ENCODE measurements at regions not wholly inside any gene's neighbourhood (a gene's known extent, or its start where the extent isn't known, plus 50 kb on each side); places are given as distances from the start of the nearest gene placed in this dataset.
A peak's percentile ranks its signal among the peaks of the same experiment; 100 is the strongest.
"Not testable (repeated sequence)": the region's sequence is repeated elsewhere in the genome, so short reads cannot be mapped to it uniquely, and the experiment has no call there.

GRCh38 chr20:36082315-36082915 lies 72.1 kb upstream of the EPB41L1 start:
- WGBS, 2 donors, result 86 to 91% methylated on average over 7 of the region's 7 CpGs
- DNase-seq (no peak), ATAC-seq (ENCODE audit: low FRiP score) (no peak)
- Histone ChIP-seq H3K4me3 (ENCODE audit: low read length in 2 of 2) (no peak overlapping the region), H3K27me3 (ENCODE audit: control insufficient read depth in 1 of 2, insufficient read depth in 2 of 2, low read length in 1 of 2) (no peaks in the 10 kb centered on the region), H3K9me3 (ENCODE audit: control insufficient read depth, low read length) (peaks cover 1% of the 10 kb centered on the region), H3K4me1 (ENCODE audit: control insufficient read depth in 1 of 2, insufficient read depth in 2 of 2, low read length in 2 of 2) (no peaks in the 10 kb centered on the region), H3K27ac (ENCODE audit: low read depth in 1 of 2, low read length in 2 of 2) (no peak overlapping the region), H3K36me3 (ENCODE audit: control insufficient read depth in 1 of 2, insufficient read depth in 2 of 2, low read length in 1 of 2) (no peaks in the 10 kb centered on the region)
- intact Hi-C loops (cut with DNase I), result no loop called here

GRCh38 chr20:36083200-36083599 lies 71.3 kb upstream of the EPB41L1 start:
- H3K27me3 ChIP-seq (ENCODE audit: control insufficient read depth in 1 of 2, insufficient read depth in 2 of 2, low read length in 1 of 2); ATAC-seq (ENCODE audit: low FRiP score): not testable (repeated sequence)
- 82 to 85% methylated on average over 4 of the region's 4 CpGs for WGBS, 2 donors

GRCh38 chr20:36084356-36084755 lies 70.2 kb upstream of the EPB41L1 start:
- WGBS, 2 donors, result 89 to 90% methylated on average over 3 of the region's 3 CpGs
- H3K27me3 ChIP-seq (ENCODE audit: control insufficient read depth in 1 of 2, insufficient read depth in 2 of 2, low read length in 1 of 2), result no peaks in the 10 kb centered on the region
- H3K9me3 ChIP-seq (ENCODE audit: control insufficient read depth, low read length), result peaks cover 1% of the 10 kb centered on the region
- no peaks in the 10 kb centered on the region for H3K4me1 ChIP-seq (ENCODE audit: control insufficient read depth in 1 of 2, insufficient read depth in 2 of 2, low read length in 2 of 2)
- H3K4me3 ChIP-seq (ENCODE audit: low read length in 2 of 2), result no peak overlapping the region
- ATAC-seq (ENCODE audit: low FRiP score) (no peak), DNase-seq (peak in 1 of 2 donors; percentile 1)
- intact Hi-C loops (cut with DNase I), result no loop called here
- H3K27ac ChIP-seq (ENCODE audit: low read depth in 1 of 2, low read length in 2 of 2), result no peak overlapping the region
- H3K36me3 ChIP-seq (ENCODE audit: control insufficient read depth in 1 of 2, insufficient read depth in 2 of 2, low read length in 1 of 2), result no peaks in the 10 kb centered on the region

More at GRCh38 chr20:36083200-36083599, 71.3 kb upstream of the EPB41L1 start:
- intact Hi-C loops (cut with DNase I); H3K36me3 ChIP-seq (ENCODE audit: control insufficient read depth in 1 of 2, insufficient read depth in 2 of 2, low read length in 1 of 2); H3K4me1 ChIP-seq (ENCODE audit: control insufficient read depth in 1 of 2, insufficient read depth in 2 of 2, low read length in 2 of 2); H3K27ac ChIP-seq (ENCODE audit: low read depth in 1 of 2, low read length in 2 of 2); H3K4me3 ChIP-seq (ENCODE audit: low read length in 2 of 2); H3K9me3 ChIP-seq (ENCODE audit: control insufficient read depth, low read length): not testable (repeated sequence)
- peak in 1 of 2 donors; percentile 0 for DNase-seq

GRCh38 chr20:36084897-36085613 lies 69.5 kb upstream of the EPB41L1 start:
- 85 to 88% methylated on average over 4 of the region's 4 CpGs for WGBS, 2 donors
- no peaks in the 10 kb centered on the region for H3K27me3 ChIP-seq (ENCODE audit: control insufficient read depth in 1 of 2, insufficient read depth in 2 of 2, low read length in 1 of 2)
- ATAC-seq (ENCODE audit: low FRiP score) (no peak), DNase-seq (peak in 1 of 2 donors; percentile 10)
- no peaks in the 10 kb centered on the region for H3K4me1 ChIP-seq (ENCODE audit: control insufficient read depth in 1 of 2, insufficient read depth in 2 of 2, low read length in 2 of 2)
- H3K9me3 ChIP-seq (ENCODE audit: control insufficient read depth, low read length), result peaks cover 1% of the 10 kb centered on the region
- intact Hi-C loops (cut with DNase I), result no loop called here
- H3K36me3 ChIP-seq (ENCODE audit: control insufficient read depth in 1 of 2, insufficient read depth in 2 of 2, low read length in 1 of 2), result no peaks in the 10 kb centered on the region
- no peak overlapping the region for H3K27ac ChIP-seq (ENCODE audit: low read depth in 1 of 2, low read length in 2 of 2)
- no peak overlapping the region for H3K4me3 ChIP-seq (ENCODE audit: low read length in 2 of 2)

- Histone ChIP-seq H3K36me3 (ENCODE audit: control insufficient read depth in 1 of 2, insufficient read depth in 2 of 2, low read length in 1 of 2) (no peaks in the 10 kb centered on the region), H3K27ac (ENCODE audit: low read depth in 1 of 2, low read length in 2 of 2) (no peak overlapping the region), H3K4me3 (ENCODE audit: low read length in 2 of 2) (no peak overlapping the region), H3K9me3 (ENCODE audit: control insufficient read depth, low read length) (peaks cover 1% of the 10 kb centered on the region), H3K27me3 (ENCODE audit: control insufficient read depth in 1 of 2, insufficient read depth in 2 of 2, low read length in 1 of 2) (no peaks in the 10 kb centered on the region), H3K4me1 (ENCODE audit: control insufficient read depth in 1 of 2, insufficient read depth in 2 of 2, low read length in 2 of 2) (no peaks in the 10 kb centered on the region)
- ATAC-seq (ENCODE audit: low FRiP score), result no peak
- WGBS, 2 donors, result 68 to 73% methylated on average over 3 of the region's 3 CpGs
- DNase-seq, result peak in 1 of 2 donors; percentile 50
- intact Hi-C loops (cut with DNase I), result no loop called here
Measured at GRCh38 chr20:36085686-36086267, 68.8 kb upstream of the EPB41L1 start.

GRCh38 chr20:36086767-36087166 lies 67.8 kb upstream of the EPB41L1 start:
- WGBS, 2 donors, result 54 to 60% methylated on average over 2 of the region's 2 CpGs
- ATAC-seq (ENCODE audit: low FRiP score), result no peak
- no peak overlapping the region for H3K27ac ChIP-seq (ENCODE audit: low read depth in 1 of 2, low read length in 2 of 2)
- peaks cover 1% of the 10 kb centered on the region for H3K9me3 ChIP-seq (ENCODE audit: control insufficient read depth, low read length)
- intact Hi-C loops (cut with DNase I), result no loop called here
- no peaks in the 10 kb centered on the region for H3K36me3 ChIP-seq (ENCODE audit: control insufficient read depth in 1 of 2, insufficient read depth in 2 of 2, low read length in 1 of 2)
- no peaks in the 10 kb centered on the region for H3K4me1 ChIP-seq (ENCODE audit: control insufficient read depth in 1 of 2, insufficient read depth in 2 of 2, low read length in 2 of 2)
- no peaks in the 10 kb centered on the region for H3K27me3 ChIP-seq (ENCODE audit: control insufficient read depth in 1 of 2, insufficient read depth in 2 of 2, low read length in 1 of 2)
- DNase-seq, result peak; percentile 3 to 19
- H3K4me3 ChIP-seq (ENCODE audit: low read length in 2 of 2), result no peak overlapping the region

- intact Hi-C loops (cut with DNase I), result loop anchor here in 1 of 2 donors (5.0 kb wide), 1 partner anchor 38 kb away; no protein-coding TSS in a partner anchor
- Histone ChIP-seq H3K9me3 (ENCODE audit: control insufficient read depth, low read length) (no peaks in the 10 kb centered on the region), H3K4me3 (ENCODE audit: low read length in 2 of 2) (no peak overlapping the region), H3K27ac (ENCODE audit: low read depth in 1 of 2, low read length in 2 of 2) (no peak overlapping the region), H3K4me1 (ENCODE audit: control insufficient read depth in 1 of 2, insufficient read depth in 2 of 2, low read length in 2 of 2) (no peaks in the 10 kb centered on the region), H3K36me3 (ENCODE audit: control insufficient read depth in 1 of 2, insufficient read depth in 2 of 2, low read length in 1 of 2) (no peaks in the 10 kb centered on the region), H3K27me3 (ENCODE audit: control insufficient read depth in 1 of 2, insufficient read depth in 2 of 2, low read length in 1 of 2) (no peaks in the 10 kb centered on the region)
- WGBS, 2 donors, result 93 to 95% methylated on average over 5 of the region's 5 CpGs
- ATAC-seq (ENCODE audit: low FRiP score) (no peak), DNase-seq (no peak)
Measured at GRCh38 chr20:36090223-36090622, 64.3 kb upstream of the EPB41L1 start.

- no peaks in the 10 kb centered on the region for H3K4me1 ChIP-seq (ENCODE audit: control insufficient read depth in 1 of 2, insufficient read depth in 2 of 2, low read length in 2 of 2)
- intact Hi-C loops (cut with DNase I), result loop anchor here in 1 of 2 donors (5.0 kb wide), 1 partner anchor 39 kb away; no protein-coding TSS in a partner anchor
Measured at GRCh38 chr20:36091561-36092397, 62.8 kb upstream of the EPB41L1 start.

More at GRCh38 chr20:36091561-36092397, 62.8 kb upstream of the EPB41L1 start:
- Histone ChIP-seq H3K27me3 (ENCODE audit: control insufficient read depth in 1 of 2, insufficient read depth in 2 of 2, low read length in 1 of 2) (no peaks in the 10 kb centered on the region), H3K4me3 (ENCODE audit: low read length in 2 of 2) (peak overlapping the region; percentile 61 to 71), H3K36me3 (ENCODE audit: control insufficient read depth in 1 of 2, insufficient read depth in 2 of 2, low read length in 1 of 2) (no peaks in the 10 kb centered on the region), H3K9me3 (ENCODE audit: control insufficient read depth, low read length) (no peaks in the 10 kb centered on the region), H3K27ac (ENCODE audit: low read depth in 1 of 2, low read length in 2 of 2) (no peak overlapping the region)
- WGBS, 2 donors, result 17 to 18% methylated on average over 39 to 42 of the region's 42 CpGs
- ATAC-seq (ENCODE audit: low FRiP score) (no peak), DNase-seq (peak; percentile 43 to 67)
